NCI-H510A treated with DMSO at 0.1 percent for 48 hours (cell line): ENCODE measurements at regions not wholly inside any gene's neighbourhood (a gene's known extent, or its start where the extent isn't known, plus 50 kb on each side); places are given as distances from the start of the nearest gene placed in this dataset.
"Not testable (repeated sequence)": the region's sequence is repeated elsewhere in the genome, so short reads cannot be mapped to it uniquely, and the experiment has no call there.

ENCODE experiments used
- DNase-seq: peaks from one replicate; lab custom pipeline; 2025; lab: John Stamatoyannopoulos, UW

- no peak for DNase-seq
Measured at GRCh38 chr1:34369701-34370455, 193.2 kb downstream of the C1orf94 start.

GRCh38 chr1:34370748-34371147 is 194.0 kb downstream of the C1orf94 start:
- DNase-seq, result no peak

- not testable (repeated sequence) for DNase-seq
Measured at GRCh38 chr1:34371179-34371578, 194.5 kb downstream of the C1orf94 start.

GRCh38 chr1:34371829-34372532 is 195.3 kb downstream of the C1orf94 start:
- peak; percentile 56 for DNase-seq

- no peak for DNase-seq
Measured at GRCh38 chr1:34372891-34373290, 196.2 kb downstream of the C1orf94 start.

GRCh38 chr1:34373912-34374311 is 197.2 kb downstream of the C1orf94 start:
- no peak for DNase-seq

- peak; percentile 41 for DNase-seq
Measured at GRCh38 chr1:34376531-34376930, 199.8 kb downstream of the C1orf94 start.

GRCh38 chr1:34378968-34379856 is 202.5 kb downstream of the C1orf94 start:
- peak; percentile 41 for DNase-seq

- DNase-seq, result no peak
Measured at GRCh38 chr1:34379911-34380310, 203.2 kb downstream of the C1orf94 start.

- no peak for DNase-seq
Measured at GRCh38 chr1:34380526-34381124, 203.9 kb downstream of the C1orf94 start.

GRCh38 chr1:34389974-34390373 is 213.3 kb downstream of the C1orf94 start:
- no peak for DNase-seq

GRCh38 chr1:34396042-34396441 is 219.3 kb downstream of the C1orf94 start:
- no peak for DNase-seq

- DNase-seq, result no peak
Measured at GRCh38 chr1:34398241-34398915, 221.7 kb downstream of the C1orf94 start.

GRCh38 chr1:34398916-34399275 is 222.2 kb downstream of the C1orf94 start:
- no peak for DNase-seq

- no peak for DNase-seq
Measured at GRCh38 chr1:34400675-34401074, 224.0 kb downstream of the C1orf94 start.

- DNase-seq, result no peak
Measured at GRCh38 chr1:34403156-34403555, 226.4 kb downstream of the C1orf94 start.

- no peak for DNase-seq
Measured at GRCh38 chr1:34404804-34405203, 228.1 kb downstream of the C1orf94 start.

GRCh38 chr1:34405266-34405959 is 228.7 kb downstream of the C1orf94 start:
- no peak for DNase-seq

GRCh38 chr1:34406377-34406776 is 229.7 kb downstream of the C1orf94 start:
- peak; percentile 47 for DNase-seq

GRCh38 chr1:34406833-34407539 is 230.3 kb downstream of the C1orf94 start:
- no peak for DNase-seq
